Pons (tissue), 1 donor: ENCODE measurements at regions not wholly inside any gene's neighbourhood (a gene's known extent, or its start where the extent isn't known, plus 50 kb on each side); places are given as distances from the start of the nearest gene placed in this dataset.
"Not testable (repeated sequence)": the region's sequence is repeated elsewhere in the genome, so short reads cannot be mapped to it uniquely, and the experiment has no call there.

Experiments
- DNase-seq: peaks from one replicate; pipeline ENCODE4 v3.0.0-alpha.2; 2016; ENCODE audit warnings: low spot score

GRCh38 chr14:105678057-105678456 lies 151.7 kb downstream of the TMEM121 start:
- not testable (repeated sequence) for DNase-seq

- DNase-seq = not testable (repeated sequence)
These were observed 152.9 kb downstream of the TMEM121 start for GRCh38 chr14:105678996-105679958.

GRCh38 chr14:105679959-105680735 lies 153.8 kb downstream of the TMEM121 start:
- not testable (repeated sequence) for DNase-seq

GRCh38 chr14:105680736-105681098 lies 154.3 kb downstream of the TMEM121 start:
- DNase-seq = not testable (repeated sequence)

- DNase-seq = not testable (repeated sequence)
These were observed 155.3 kb downstream of the TMEM121 start for GRCh38 chr14:105681606-105682185.

GRCh38 chr14:105682442-105682841 lies 156.1 kb downstream of the TMEM121 start:
- not testable (repeated sequence) for DNase-seq

- no peak for DNase-seq
These were observed 156.7 kb downstream of the TMEM121 start for GRCh38 chr14:105682956-105683570.

GRCh38 chr14:105684056-105684455 lies 157.7 kb downstream of the TMEM121 start:
- DNase-seq = not testable (repeated sequence)

GRCh38 chr14:105684597-105684996 lies 158.2 kb downstream of the TMEM121 start:
- DNase-seq = not testable (repeated sequence)

- no peak for DNase-seq
These were observed 158.6 kb downstream of the TMEM121 start for GRCh38 chr14:105685003-105685402.

GRCh38 chr14:105685605-105686004 lies 159.2 kb downstream of the TMEM121 start:
- DNase-seq = not testable (repeated sequence)

- not testable (repeated sequence) for DNase-seq
These were observed 159.7 kb downstream of the TMEM121 start for GRCh38 chr14:105686050-105686449.

- DNase-seq = not testable (repeated sequence)
These were observed 160.2 kb downstream of the TMEM121 start for GRCh38 chr14:105686462-105687170.

GRCh38 chr14:105687171-105688022 lies 161.0 kb downstream of the TMEM121 start:
- not testable (repeated sequence) for DNase-seq

- DNase-seq = not testable (repeated sequence)
These were observed 161.6 kb downstream of the TMEM121 start for GRCh38 chr14:105688023-105688351.

- not testable (repeated sequence) for DNase-seq
These were observed 162.4 kb downstream of the TMEM121 start for GRCh38 chr14:105688664-105689221.

- DNase-seq = no peak
These were observed 163.3 kb downstream of the TMEM121 start for GRCh38 chr14:105689722-105690121.

- DNase-seq = no peak
These were observed 164.3 kb downstream of the TMEM121 start for GRCh38 chr14:105690671-105691070.

- not testable (repeated sequence) for DNase-seq
These were observed 165.1 kb downstream of the TMEM121 start for GRCh38 chr14:105691321-105692109.
